ENCODE measurements at regions not wholly inside any gene's neighbourhood (a gene's known extent, or its start where the extent isn't known, plus 50 kb on each side); places are given as distances from the start of the nearest gene placed in this dataset.

DNA sequence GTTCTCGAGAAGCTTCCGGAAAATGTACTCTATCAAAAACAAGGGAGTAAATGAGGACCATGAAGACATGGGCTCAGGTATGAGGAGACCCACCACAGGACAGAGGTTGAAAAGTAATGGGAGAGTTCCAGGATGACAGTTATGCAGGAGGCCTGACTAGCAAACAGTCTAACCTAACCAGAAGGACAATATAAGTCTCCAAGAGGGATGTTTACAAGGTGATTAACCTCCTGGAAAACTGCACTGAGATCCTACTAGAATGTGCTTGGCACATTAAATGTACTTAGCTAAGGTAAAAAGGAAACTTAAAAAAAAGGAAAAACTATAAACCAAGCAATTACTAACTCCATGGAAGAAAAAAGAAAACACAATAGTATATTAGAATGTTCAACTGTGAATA is 258.3 kb downstream of the KLF5 start:
- no peak overlapping the region for H3K4me2 ChIP-seq (ENCODE audit: low read length)
- no peak for ATAC-seq
- no peak overlapping the region for H3K27ac ChIP-seq (ENCODE audit: low read depth, low read length)
- RAD21 ChIA-PET (ENCODE audit: low non-redundant PET in 1 of 2, low total read pairs in 2 of 2, uncharacterized antibody in 2 of 2, unreplicated experiment in 2 of 2) = no interaction called here
- no peak for TF ChIP-seq POLR2AphosphoS5 (IDR thresholded peaks at IDR 0.05; ENCODE audit: low read depth, low read length)
- no peak for TF ChIP-seq SP1 (IDR thresholded peaks at IDR 0.05; ENCODE audit: low read depth)
- TF ChIP-seq ELF1 (IDR thresholded peaks at IDR 0.05; ENCODE audit: borderline replicate concordance, low read depth) = no peak
- no peak for TF ChIP-seq EZH2 (IDR thresholded peaks at IDR 0.05)
- no peak for TF ChIP-seq FOSL1 (IDR thresholded peaks at IDR 0.05; ENCODE audit: low read depth)
- no peak for TF ChIP-seq TCF7L2 (IDR thresholded peaks at IDR 0.05; ENCODE audit: borderline replicate concordance, extremely low read depth, insufficient read depth, insufficient read length)
- TF ChIP-seq MAX (IDR thresholded peaks at IDR 0.05) = no peak
- TF ChIP-seq JUND (IDR thresholded peaks at IDR 0.05) = no peak
- TF ChIP-seq, protein P1, sequence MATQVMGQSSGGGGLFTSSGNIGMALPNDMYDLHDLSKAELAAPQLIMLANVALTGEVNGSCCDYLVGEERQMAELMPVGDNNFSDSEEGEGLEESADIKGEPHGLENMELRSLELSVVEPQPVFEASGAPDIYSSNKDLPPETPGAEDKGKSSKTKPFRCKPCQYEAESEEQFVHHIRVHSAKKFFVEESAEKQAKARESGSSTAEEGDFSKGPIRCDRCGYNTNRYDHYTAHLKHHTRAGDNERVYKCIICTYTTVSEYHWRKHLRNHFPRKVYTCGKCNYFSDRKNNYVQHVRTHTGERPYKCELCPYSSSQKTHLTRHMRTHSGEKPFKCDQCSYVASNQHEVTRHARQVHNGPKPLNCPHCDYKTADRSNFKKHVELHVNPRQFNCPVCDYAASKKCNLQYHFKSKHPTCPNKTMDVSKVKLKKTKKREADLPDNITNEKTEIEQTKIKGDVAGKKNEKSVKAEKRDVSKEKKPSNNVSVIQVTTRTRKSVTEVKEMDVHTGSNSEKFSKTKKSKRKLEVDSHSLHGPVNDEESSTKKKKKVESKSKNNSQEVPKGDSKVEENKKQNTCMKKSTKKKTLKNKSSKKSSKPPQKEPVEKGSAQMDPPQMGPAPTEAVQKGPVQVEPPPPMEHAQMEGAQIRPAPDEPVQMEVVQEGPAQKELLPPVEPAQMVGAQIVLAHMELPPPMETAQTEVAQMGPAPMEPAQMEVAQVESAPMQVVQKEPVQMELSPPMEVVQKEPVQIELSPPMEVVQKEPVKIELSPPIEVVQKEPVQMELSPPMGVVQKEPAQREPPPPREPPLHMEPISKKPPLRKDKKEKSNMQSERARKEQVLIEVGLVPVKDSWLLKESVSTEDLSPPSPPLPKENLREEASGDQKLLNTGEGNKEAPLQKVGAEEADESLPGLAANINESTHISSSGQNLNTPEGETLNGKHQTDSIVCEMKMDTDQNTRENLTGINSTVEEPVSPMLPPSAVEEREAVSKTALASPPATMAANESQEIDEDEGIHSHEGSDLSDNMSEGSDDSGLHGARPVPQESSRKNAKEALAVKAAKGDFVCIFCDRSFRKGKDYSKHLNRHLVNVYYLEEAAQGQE (IDR thresholded peaks at IDR 0.05; ENCODE audit: low read depth) = no peak
- no peak for TF ChIP-seq SRF (IDR thresholded peaks at IDR 0.05; ENCODE audit: low read depth)
- BruUV-seq (replicated peaks) = no TSS peak
- no peak overlapping the region for H3K9ac ChIP-seq (ENCODE audit: low read length)
- no peaks in the 10 kb centered on the region for H3K9me2 ChIP-seq (ENCODE audit: insufficient read depth)
- no peak for DNase-seq (ENCODE audit: low read depth, low spot score)
- H3K4me1 ChIP-seq (ENCODE audit: control insufficient read depth in 1 of 2, insufficient read depth in 2 of 2, low read length in 2 of 2) = no peaks in the 10 kb centered on the region
- H3K9me3 ChIP-seq (ENCODE audit: control insufficient read depth in 1 of 2, insufficient read depth in 1 of 2, low read depth in 1 of 2, low read length in 2 of 2) = peaks cover 0 to 3% of the 10 kb centered on the region in 2 experiments; a peak in 1 of 4 replicates
- no peaks in the 10 kb centered on the region for H3K36me3 ChIP-seq (ENCODE audit: control insufficient read depth in 1 of 2, insufficient read depth in 2 of 2, low read length in 2 of 2)
- POLR2A ChIA-PET = no interaction called here
- intact Hi-C loops (cut with micrococcal nuclease) = no loop called here
- H2AFZ ChIP-seq (ENCODE audit: low read depth, low read length, poor library complexity, severe bottlenecking) = no peak overlapping the region
- CTCF ChIA-PET = no interaction called here
- no peaks in the 10 kb centered on the region for H3K79me2 ChIP-seq (ENCODE audit: insufficient read depth, low read length)
- H3K4me3 ChIP-seq (replicated peaks in 1 of 2; ENCODE audit: low read depth in 1 of 2, low read length in 2 of 2) = no peak overlapping the region
- no peaks in the 10 kb centered on the region for H4K20me1 ChIP-seq (ENCODE audit: insufficient read depth)
- H3K27me3 ChIP-seq (ENCODE audit: insufficient read depth, low read length) = no peaks in the 10 kb centered on the region

Measured in HCT116 (cell line).